Fibroblast of lung (primary cell): ENCODE measurements at regions not wholly inside any gene's neighbourhood (a gene's known extent, or its start where the extent isn't known, plus 50 kb on each side); places are given as distances from the start of the nearest gene placed in this dataset.

Source experiments
- DNase-seq, 2 donors: peaks; one replicate each; pipeline versions ENCODE4 v3.0.0 to v3.0.0-alpha.2; 2010; ENCODE audit warnings: low read depth in 2 of 2
- H2AFZ ChIP-seq: 2 replicates; pipeline ENCODE4 v1.5.1; 2012; ENCODE audit warnings: low read length, control low read depth, inconsistent platforms
- H3K27ac ChIP-seq: 2 replicates; pipeline ENCODE4 v1.5.1; 2011; ENCODE audit warnings: low read length, control low read depth; ENCODE audit not compliant: insufficient read depth
- H3K27me3 ChIP-seq: 2 replicates; pipeline ENCODE4 v1.5.1; 2011; ENCODE audit warnings: mild to moderate bottlenecking, low read length; ENCODE audit not compliant: control insufficient read depth, insufficient read depth
- H3K36me3 ChIP-seq: 2 replicates; pipeline ENCODE4 v1.5.1; 2011; ENCODE audit warnings: low read length; ENCODE audit not compliant: control insufficient read depth, insufficient read depth
- H3K4me1 ChIP-seq: 2 replicates; pipeline ENCODE4 v1.5.1; 2011; ENCODE audit warnings: low read length; ENCODE audit not compliant: control insufficient read depth, insufficient read depth; ENCODE audit errors: extremely low read depth
- H3K4me2 ChIP-seq: 2 replicates; pipeline ENCODE4 v1.5.1; 2011; ENCODE audit warnings: low read length, control low read depth; ENCODE audit not compliant: insufficient read depth; ENCODE audit errors: extremely low read depth
- H3K4me3 ChIP-seq, 4 experiments: fragments of 200-600 bp in 1 of 4; sonication (generic) in 1 of 4; replicated peaks in 1 of 4; 2 replicates each; pipeline ENCODE4 v1.5.1; 2011 to 2016; ENCODE audit warnings: low read length in 4 of 4, low read depth in 3 of 4, mild to moderate bottlenecking in 3 of 4, control low read depth in 2 of 4, inconsistent platforms in 1 of 4, mixed read lengths in 1 of 4; ENCODE audit not compliant: insufficient read depth in 1 of 4; ENCODE audit errors: control extremely low read depth in 1 of 4
- H3K79me2 ChIP-seq: 2 replicates; pipeline ENCODE4 v1.5.1; 2012; ENCODE audit warnings: mild to moderate bottlenecking, low read length, inconsistent platforms; ENCODE audit not compliant: control insufficient read depth, insufficient read depth
- H3K9ac ChIP-seq: 2 replicates; pipeline ENCODE4 v1.5.1; 2011; ENCODE audit warnings: mild to moderate bottlenecking, low read length, control low read depth; ENCODE audit not compliant: insufficient read depth
- H3K9me3 ChIP-seq: 2 replicates; pipeline ENCODE4 v1.5.1; 2012; ENCODE audit warnings: low read depth, low read length; ENCODE audit not compliant: control insufficient read depth, insufficient read depth
- H4K20me1 ChIP-seq: 2 replicates; pipeline ENCODE4 v1.5.1; 2011; ENCODE audit warnings: low read length; ENCODE audit not compliant: control insufficient read depth, insufficient read depth; ENCODE audit errors: extremely low read depth
- EZH2 ChIP-seq: IDR thresholded peaks from 2 replicates; pipeline ENCODE4 v1.5.1; 2012; ENCODE audit warnings: low read length, control low read depth, mild to moderate bottlenecking; ENCODE audit errors: missing control alignments
- TF ChIP-seq, protein P1 (sequence below), 2 donors: IDR thresholded peaks in 1 of 2; conservative IDR thresholded peaks in 1 of 2; 1 replicate in 1 of 2; 2 replicates in 1 of 2; pipeline ENCODE4 v1.5.1; 2011 to 2012; ENCODE audit warnings: low read length in 2 of 2, control low read depth in 1 of 2, inconsistent platforms in 1 of 2, low read depth in 1 of 2, mild to moderate bottlenecking in 1 of 2

DNA sequence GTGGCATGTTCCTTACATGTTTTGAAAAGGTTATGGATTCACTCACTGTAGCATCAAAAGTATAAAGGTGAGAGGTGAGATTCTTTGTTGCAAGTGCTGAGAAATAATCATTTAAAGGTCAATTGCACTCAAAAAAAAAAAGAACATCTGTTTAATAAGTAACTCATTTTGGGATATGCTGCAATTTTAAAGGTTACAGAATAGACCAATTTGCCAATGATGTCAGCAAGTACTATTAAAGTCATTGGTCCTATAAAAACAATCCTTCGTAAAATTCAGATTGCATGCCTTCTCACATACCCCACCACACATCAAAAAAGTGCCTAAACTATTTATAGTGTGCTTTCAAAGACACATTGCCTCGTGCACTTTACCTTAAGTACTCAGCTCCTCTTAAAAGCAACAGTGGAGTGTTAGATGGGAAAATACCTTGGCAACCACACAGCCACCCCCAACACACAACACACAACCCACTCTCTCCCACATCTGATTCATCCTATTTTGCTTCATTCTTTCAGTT, 218.2 kb upstream of the ADGRL2 start:
- Histone ChIP-seq H3K4me3 (no peak overlapping the region), H3K4me1 (no peaks in the 10 kb centered on the region), H3K36me3 (no peaks in the 10 kb centered on the region), H3K9me3 (no peaks in the 10 kb centered on the region), H3K27ac (no peak overlapping the region), H2AFZ (no peak overlapping the region), H3K79me2 (no peaks in the 10 kb centered on the region), H3K27me3 (no peaks in the 10 kb centered on the region), H3K9ac (no peak overlapping the region), H4K20me1 (no peaks in the 10 kb centered on the region), H3K4me2 (no peak overlapping the region)
- peak; percentile 47 to 57 for DNase-seq
- no peak for TF ChIP-seq EZH2
- TF ChIP-seq, protein P1, sequence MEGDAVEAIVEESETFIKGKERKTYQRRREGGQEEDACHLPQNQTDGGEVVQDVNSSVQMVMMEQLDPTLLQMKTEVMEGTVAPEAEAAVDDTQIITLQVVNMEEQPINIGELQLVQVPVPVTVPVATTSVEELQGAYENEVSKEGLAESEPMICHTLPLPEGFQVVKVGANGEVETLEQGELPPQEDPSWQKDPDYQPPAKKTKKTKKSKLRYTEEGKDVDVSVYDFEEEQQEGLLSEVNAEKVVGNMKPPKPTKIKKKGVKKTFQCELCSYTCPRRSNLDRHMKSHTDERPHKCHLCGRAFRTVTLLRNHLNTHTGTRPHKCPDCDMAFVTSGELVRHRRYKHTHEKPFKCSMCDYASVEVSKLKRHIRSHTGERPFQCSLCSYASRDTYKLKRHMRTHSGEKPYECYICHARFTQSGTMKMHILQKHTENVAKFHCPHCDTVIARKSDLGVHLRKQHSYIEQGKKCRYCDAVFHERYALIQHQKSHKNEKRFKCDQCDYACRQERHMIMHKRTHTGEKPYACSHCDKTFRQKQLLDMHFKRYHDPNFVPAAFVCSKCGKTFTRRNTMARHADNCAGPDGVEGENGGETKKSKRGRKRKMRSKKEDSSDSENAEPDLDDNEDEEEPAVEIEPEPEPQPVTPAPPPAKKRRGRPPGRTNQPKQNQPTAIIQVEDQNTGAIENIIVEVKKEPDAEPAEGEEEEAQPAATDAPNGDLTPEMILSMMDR (conservative IDR thresholded peaks at IDR 0.05 in 1 of 2, IDR thresholded peaks at IDR 0.05 in 1 of 2; ENCODE audit: low read depth in 1 of 2, low read length in 2 of 2): no peak

DNA sequence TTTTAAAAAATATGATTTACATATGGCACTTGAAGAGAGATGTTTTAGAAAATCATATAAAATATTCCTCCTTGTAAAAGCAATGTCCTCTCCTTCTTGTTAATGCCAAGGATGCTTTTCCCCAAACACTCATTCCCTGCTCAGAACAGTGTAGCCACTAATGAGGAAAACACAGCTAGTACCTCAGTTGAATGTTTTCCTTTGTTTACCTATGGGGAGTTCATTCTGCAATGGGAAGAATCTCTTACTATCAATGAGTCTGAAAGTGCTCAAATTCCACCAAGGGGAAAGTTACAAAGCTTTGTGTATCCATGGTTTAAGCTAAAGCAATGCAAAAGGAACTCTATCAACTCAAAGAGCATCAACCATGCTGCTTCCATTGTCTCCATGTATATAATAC, 221.9 kb upstream of the ADGRL2 start:
- no peak overlapping the region for H2AFZ ChIP-seq
- H3K9ac ChIP-seq: no peak overlapping the region
- TF ChIP-seq EZH2: no peak
- TF ChIP-seq, protein P1 (conservative IDR thresholded peaks at IDR 0.05 in 1 of 2, IDR thresholded peaks at IDR 0.05 in 1 of 2; ENCODE audit: low read depth in 1 of 2, low read length in 2 of 2): no peak
- H3K27ac ChIP-seq: no peak overlapping the region
- H3K36me3 ChIP-seq: no peaks in the 10 kb centered on the region
- DNase-seq: no peak
- H3K9me3 ChIP-seq: no peaks in the 10 kb centered on the region
- no peaks in the 10 kb centered on the region for H3K4me1 ChIP-seq
- H3K27me3 ChIP-seq: no peaks in the 10 kb centered on the region
- H3K4me3 ChIP-seq: no peak overlapping the region
- no peaks in the 10 kb centered on the region for H4K20me1 ChIP-seq
- H3K4me2 ChIP-seq: no peak overlapping the region
- H3K79me2 ChIP-seq: no peaks in the 10 kb centered on the region

DNA sequence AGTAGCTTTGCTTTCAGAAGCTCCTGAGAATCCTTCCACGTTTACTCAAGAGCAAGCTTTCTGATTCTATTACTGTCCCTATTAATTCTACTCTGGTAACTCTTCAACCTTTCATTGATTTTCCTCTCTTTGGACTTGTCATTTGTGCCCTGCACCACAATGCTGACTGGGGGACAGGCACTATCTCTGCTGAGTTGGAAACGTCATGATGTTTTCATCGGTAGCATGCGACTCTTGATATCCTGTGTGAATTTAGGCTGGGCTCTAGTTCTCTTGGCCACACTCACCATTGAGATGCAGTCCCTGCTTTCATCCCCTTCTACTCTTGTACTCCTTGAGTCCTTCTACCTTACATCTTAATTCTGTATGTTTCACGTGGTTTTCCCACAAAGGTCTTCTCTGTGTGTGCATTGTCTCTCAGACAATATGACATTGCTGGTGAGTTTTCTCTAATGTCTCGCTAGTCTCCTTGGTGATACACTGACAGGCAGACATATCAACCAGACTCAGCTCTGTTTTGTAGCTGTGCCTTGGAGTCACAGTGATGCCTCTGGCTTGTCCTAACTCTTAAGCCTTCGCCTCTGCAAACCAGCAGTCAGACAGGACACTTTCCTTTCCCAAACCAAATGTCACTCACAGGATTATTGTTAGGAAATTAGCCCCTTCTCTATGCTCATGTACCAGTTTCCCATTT, 223.6 kb upstream of the ADGRL2 start:
- Histone ChIP-seq H3K4me3 (no peak overlapping the region), H3K9me3 (no peaks in the 10 kb centered on the region), H3K27ac (no peak overlapping the region), H3K79me2 (no peaks in the 10 kb centered on the region), H3K4me2 (no peak overlapping the region), H3K4me1 (no peaks in the 10 kb centered on the region), H3K9ac (no peak overlapping the region), H3K36me3 (no peaks in the 10 kb centered on the region), H4K20me1 (no peaks in the 10 kb centered on the region), H2AFZ (no peak overlapping the region), H3K27me3 (no peaks in the 10 kb centered on the region)
- DNase-seq: no peak
- no peak for TF ChIP-seq EZH2
- TF ChIP-seq, protein P1 (conservative IDR thresholded peaks at IDR 0.05 in 1 of 2, IDR thresholded peaks at IDR 0.05 in 1 of 2; ENCODE audit: low read depth in 1 of 2, low read length in 2 of 2): no peak
